Erythroblast (primary cell): ENCODE measurements at regions not wholly inside any gene's neighbourhood (a gene's known extent, or its start where the extent isn't known, plus 50 kb on each side); places are given as distances from the start of the nearest gene placed in this dataset.
"Not testable (repeated sequence)": the region's sequence is repeated elsewhere in the genome, so short reads cannot be mapped to it uniquely, and the experiment has no call there.

Source experiments
- GATA1 ChIP-seq: IDR thresholded peaks from 2 replicates; pipeline ENCODE4 v1.6.1; 2011; ENCODE audit warnings: low read depth, mild to moderate bottlenecking, control low read depth, low read length, moderate library complexity
- POLR2A ChIP-seq: IDR thresholded peaks from 2 replicates; pipeline ENCODE4 v1.6.1; 2011; ENCODE audit warnings: mild to moderate bottlenecking, low read length

DNA sequence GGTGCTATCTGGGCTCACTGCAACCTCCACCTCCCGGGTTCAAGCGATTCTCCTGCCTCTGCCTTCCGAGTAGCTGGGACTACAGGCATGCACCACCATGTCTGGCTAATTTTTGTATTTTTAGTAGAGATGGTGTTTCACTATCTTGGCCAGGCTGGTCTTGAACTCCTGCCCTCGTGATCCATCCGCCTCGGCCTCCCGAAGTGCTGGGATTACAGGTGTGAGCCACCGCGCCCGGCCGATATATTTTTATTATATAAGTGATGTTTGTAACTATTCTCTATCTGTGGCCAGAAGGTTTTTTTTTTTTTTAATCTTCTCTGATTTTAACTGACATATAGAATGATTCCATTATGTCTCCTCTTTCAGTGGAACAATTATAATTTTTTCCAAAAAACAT is 579.3 kb upstream of the CITED2 start:
- not testable (repeated sequence) for TF ChIP-seq POLR2A, GATA1
